HEK293 (cell line): ENCODE measurements at regions not wholly inside any gene's neighbourhood (a gene's known extent, or its start where the extent isn't known, plus 50 kb on each side); places are given as distances from the start of the nearest gene placed in this dataset.

ENCODE experiments used
- CTCF ChIA-PET: fragments of 350-600 bp; formaldehyde crosslinking; extraction: SDS; loops from one replicate; lab custom pipeline; 2021; ENCODE audit warnings: antibody characterized with exemption; lab: Yijun Ruan, JAX
- POLR2A ChIA-PET: fragments of 300-600 bp; formaldehyde crosslinking; extraction: SDS; loops from one replicate; lab custom pipeline; 2020; ENCODE audit warnings: antibody characterized with exemption, inconsistent platforms; lab: Yijun Ruan, JAX
- H3K27ac ChIP-seq: fragments of 200-500 bp; sonication (Bioruptor generic); 2 replicates; pipeline ENCODE4 v1.5.1; 2014; ENCODE audit warnings: low read depth, low read length, control low read depth, inconsistent platforms; ENCODE audit errors: extremely low read depth
- H3K36me3 ChIP-seq, 2 experiments: fragments of 200-500 bp in 1 of 2; sonication (Bioruptor generic) in 1 of 2; 1 replicate in 1 of 2; 2 replicates in 1 of 2; pipeline ENCODE4 v1.5.1; 2014 to 2017; ENCODE audit warnings: inconsistent platforms in 2 of 2, low read length in 2 of 2; ENCODE audit not compliant: control insufficient read depth in 2 of 2, insufficient read depth in 1 of 2
- H3K4me1 ChIP-seq: fragments of 200-500 bp; sonication (Bioruptor generic); 2 replicates; pipeline ENCODE4 v1.5.1; 2014; ENCODE audit warnings: mild to moderate bottlenecking, low read length, inconsistent platforms; ENCODE audit not compliant: control insufficient read depth, insufficient read depth
- H3K4me3 ChIP-seq: 2 replicates; pipeline ENCODE4 v1.5.1; 2011; ENCODE audit warnings: low read depth, mild to moderate bottlenecking, control low read depth, low read length, moderate library complexity
- H3K9me3 ChIP-seq: fragments of 200-500 bp; sonication (Bioruptor generic); 2 replicates; pipeline ENCODE4 v1.5.1; 2014; ENCODE audit warnings: low read depth, low read length, inconsistent platforms; ENCODE audit not compliant: control insufficient read depth, insufficient read depth
- BCL6B ChIP-seq: fragments of 450-650 bp; formaldehyde crosslinking; IDR thresholded peaks from 2 replicates; pipeline ENCODE4 v1.5.1; 2017; ENCODE audit warnings: missing biosample characterization, missing genetic modification characterization
- GLI4 ChIP-seq: fragments of 450-650 bp; formaldehyde crosslinking; IDR thresholded peaks from 2 replicates; pipeline ENCODE4 v1.5.1; 2016; ENCODE audit warnings: missing biosample characterization, missing genetic modification characterization
- GLIS2 ChIP-seq: fragments of 450-650 bp; formaldehyde crosslinking; IDR thresholded peaks from 2 replicates; pipeline ENCODE4 v1.5.1; 2016; ENCODE audit warnings: missing biosample characterization, missing genetic modification characterization
- KLF8 ChIP-seq: fragments of 450-650 bp; formaldehyde crosslinking; IDR thresholded peaks from 2 replicates; pipeline ENCODE4 v1.5.1; 2016; ENCODE audit warnings: missing biosample characterization, missing genetic modification characterization
- KLF9 ChIP-seq: fragments of 450-650 bp; formaldehyde crosslinking; IDR thresholded peaks from 2 replicates; pipeline ENCODE4 v1.5.1; 2016; ENCODE audit warnings: missing biosample characterization, missing genetic modification characterization, low read depth
- PRDM10 ChIP-seq: fragments of 450-650 bp; formaldehyde crosslinking; IDR thresholded peaks from 2 replicates; pipeline ENCODE4 v1.5.1; 2016; ENCODE audit warnings: missing biosample characterization, missing genetic modification characterization
- TCF7L2 ChIP-seq: IDR thresholded peaks from 2 replicates; pipeline ENCODE4 v1.6.1; 2011; ENCODE audit warnings: low read depth, mild to moderate bottlenecking, inconsistent platforms, low read length, moderate library complexity, borderline replicate concordance
- YY2 ChIP-seq: fragments of 450-650 bp; formaldehyde crosslinking; IDR thresholded peaks from 2 replicates; pipeline ENCODE4 v1.5.1; 2016; ENCODE audit warnings: missing biosample characterization, missing genetic modification characterization
- ZBTB49 ChIP-seq: fragments of 450-650 bp; formaldehyde crosslinking; IDR thresholded peaks from 2 replicates; pipeline ENCODE4 v1.5.1; 2016; ENCODE audit warnings: missing biosample characterization, missing genetic modification characterization, low read depth
- ZEB2 ChIP-seq: fragments of 450-650 bp; formaldehyde crosslinking; IDR thresholded peaks from 2 replicates; pipeline ENCODE4 v1.5.1; 2016; ENCODE audit warnings: missing biosample characterization, missing genetic modification characterization
- ZFP3 ChIP-seq: fragments of 450-650 bp; formaldehyde crosslinking; IDR thresholded peaks from 2 replicates; pipeline ENCODE4 v1.5.1; 2016; ENCODE audit warnings: low read depth, missing biosample characterization, missing genetic modification characterization
- ZNF157 ChIP-seq: fragments of 450-650 bp; formaldehyde crosslinking; IDR thresholded peaks from 2 replicates; pipeline ENCODE4 v1.5.1; 2016; ENCODE audit warnings: missing biosample characterization, missing genetic modification characterization
- ZNF16 ChIP-seq: fragments of 450-650 bp; formaldehyde crosslinking; IDR thresholded peaks from 2 replicates; pipeline ENCODE4 v1.5.1; 2016; ENCODE audit warnings: low read depth, missing biosample characterization, missing genetic modification characterization
- ZNF184 ChIP-seq: fragments of 450-650 bp; IDR thresholded peaks from 2 replicates; pipeline ENCODE4 v1.5.1; 2018; ENCODE audit warnings: missing biosample characterization, mild to moderate bottlenecking, missing genetic modification characterization
- ZNF2 ChIP-seq: fragments of 450-650 bp; formaldehyde crosslinking; IDR thresholded peaks from 2 replicates; pipeline ENCODE4 v1.5.1; 2016; ENCODE audit warnings: missing biosample characterization, missing genetic modification characterization
- ZNF221 ChIP-seq: fragments of 450-650 bp; formaldehyde crosslinking; IDR thresholded peaks from 2 replicates; pipeline ENCODE4 v1.5.1; 2017; ENCODE audit warnings: missing biosample characterization, missing genetic modification characterization, borderline replicate concordance
- ZNF449 ChIP-seq: fragments of 450-650 bp; formaldehyde crosslinking; IDR thresholded peaks from 2 replicates; pipeline ENCODE4 v1.5.1; 2017; ENCODE audit warnings: missing biosample characterization, mild to moderate bottlenecking, missing genetic modification characterization, moderate library complexity
- ZNF558 ChIP-seq: fragments of 450-650 bp; formaldehyde crosslinking; IDR thresholded peaks from 2 replicates; pipeline ENCODE4 v1.5.1; 2016; ENCODE audit warnings: missing biosample characterization, missing genetic modification characterization
- ZNF585B ChIP-seq: fragments of 450-650 bp; formaldehyde crosslinking; IDR thresholded peaks from 2 replicates; pipeline ENCODE4 v1.5.1; 2016; ENCODE audit warnings: missing biosample characterization, missing genetic modification characterization
- ZNF626 ChIP-seq: fragments of 450-650 bp; sonication (Bioruptor Pico); formaldehyde crosslinking; IDR thresholded peaks from 2 replicates; pipeline ENCODE4 v1.5.1; 2018; ENCODE audit warnings: missing biosample characterization, missing genetic modification characterization, inconsistent platforms
- ZNF654 ChIP-seq: fragments of 450-650 bp; formaldehyde crosslinking; IDR thresholded peaks from 2 replicates; pipeline ENCODE4 v1.5.1; 2016; ENCODE audit warnings: low read depth, missing biosample characterization, missing genetic modification characterization
- ZNF658 ChIP-seq: fragments of 450-650 bp; formaldehyde crosslinking; IDR thresholded peaks from 2 replicates; pipeline ENCODE4; 2016; ENCODE audit warnings: missing biosample characterization, missing genetic modification characterization
- ZNF747 ChIP-seq: fragments of 450-650 bp; formaldehyde crosslinking; IDR thresholded peaks from 2 replicates; pipeline ENCODE4 v1.5.1; 2016; ENCODE audit warnings: missing biosample characterization, missing genetic modification characterization
- ZNF76 ChIP-seq: fragments of 450-650 bp; formaldehyde crosslinking; IDR thresholded peaks from 2 replicates; pipeline ENCODE4; 2016; ENCODE audit warnings: low read depth, missing biosample characterization, missing genetic modification characterization, borderline replicate concordance
- ZSCAN30 ChIP-seq: fragments of 450-650 bp; IDR thresholded peaks from 2 replicates; pipeline ENCODE4 v1.5.1; 2018; ENCODE audit warnings: missing biosample characterization, mild to moderate bottlenecking, missing genetic modification characterization, moderate library complexity
- ZSCAN4 ChIP-seq: fragments of 450-650 bp; formaldehyde crosslinking; IDR thresholded peaks from 2 replicates; pipeline ENCODE4 v1.5.1; 2017; ENCODE audit warnings: missing biosample characterization, missing genetic modification characterization

GRCh38 chr20:48366230-48366629, 461.6 kb downstream of the PREX1 start:
- no peaks in the 10 kb centered on the region for H3K4me1 ChIP-seq
- POLR2A ChIA-PET: no interaction called here
- CTCF ChIA-PET: interaction anchor here (0.6 to 1.0 kb wide), 2 partner anchors 68 to 255 kb away, joined by 3 read pairs; no protein-coding TSS in a partner anchor

GRCh38 chr20:48364688-48365421, 462.9 kb downstream of the PREX1 start:
- H3K4me3 ChIP-seq: no peak overlapping the region
- CTCF ChIA-PET: interaction anchor here (1.0 kb wide), 2 partner anchors 14 to 255 kb away, joined by 3 to 4 read pairs; no protein-coding TSS in a partner anchor
- no peaks in the 10 kb centered on the region for H3K4me1 ChIP-seq
- H3K36me3 ChIP-seq: no peaks in the 10 kb centered on the region
- H3K27ac ChIP-seq: no peak overlapping the region
- no peaks in the 10 kb centered on the region for H3K9me3 ChIP-seq
- POLR2A ChIA-PET: no interaction called here
- TF ChIP-seq GLIS2 (tag by site-specific recombination): no peak
- TF ChIP-seq ZSCAN30: no peak
- no peak for TF ChIP-seq ZEB2 (tag by site-specific recombination)
- TF ChIP-seq ZNF558 (tag by site-specific recombination): no peak
- no peak for TF ChIP-seq YY2
- no peak for TF ChIP-seq PRDM10 (tag by site-specific recombination)
- TF ChIP-seq ZNF221 (tag by site-specific recombination): no peak
- TF ChIP-seq GLI4 (tag by site-specific recombination): no peak
- TF ChIP-seq TCF7L2: no peak
- no peak for TF ChIP-seq ZNF449
- no peak for TF ChIP-seq ZNF654 (tag by site-specific recombination)
- TF ChIP-seq ZNF585B: no peak
- no peak for TF ChIP-seq ZNF76 (tag by site-specific recombination)
- TF ChIP-seq ZNF16 (tag by site-specific recombination): no peak
- TF ChIP-seq ZSCAN4 (tag by site-specific recombination): no peak

More at GRCh38 chr20:48366230-48366629, 461.6 kb downstream of the PREX1 start:
- Histone ChIP-seq H3K36me3 (no peaks in the 10 kb centered on the region), H3K9me3 (no peaks in the 10 kb centered on the region), H3K4me3 (no peak overlapping the region), H3K27ac (no peak overlapping the region)
- TF ChIP-seq KLF8 (no peak), ZNF184 (no peak), ZNF626 (tag by site-specific recombination) (no peak), ZNF2 (tag by site-specific recombination) (no peak), ZNF658 (tag by site-specific recombination) (no peak), BCL6B (tag by site-specific recombination) (no peak), ZNF157 (tag by site-specific recombination) (no peak), ZBTB49 (tag by site-specific recombination) (no peak), KLF9 (tag by site-specific recombination) (no peak), ZNF558 (tag by site-specific recombination) (no peak), ZNF747 (tag by site-specific recombination) (no peak), ZFP3 (tag by site-specific recombination) (no peak)
